Activated CD4-positive, alpha-beta T cell treated with anti-CD3 and anti-CD28 coated beads for 48 hours (primary cell): ENCODE measurements at regions not wholly inside any gene's neighbourhood (a gene's known extent, or its start where the extent isn't known, plus 50 kb on each side); places are given as distances from the start of the nearest gene placed in this dataset.
"Not testable (repeated sequence)": the region's sequence is repeated elsewhere in the genome, so short reads cannot be mapped to it uniquely, and the experiment has no call there.

Source experiments
- DNase-seq: peaks from one replicate; pipeline ENCODE4 v3.0.0-alpha.2; 2020

- no peak for DNase-seq
These were observed 555.7 kb upstream of the ANO3 start for GRCh38 chr11:25776238-25776637.

DNA sequence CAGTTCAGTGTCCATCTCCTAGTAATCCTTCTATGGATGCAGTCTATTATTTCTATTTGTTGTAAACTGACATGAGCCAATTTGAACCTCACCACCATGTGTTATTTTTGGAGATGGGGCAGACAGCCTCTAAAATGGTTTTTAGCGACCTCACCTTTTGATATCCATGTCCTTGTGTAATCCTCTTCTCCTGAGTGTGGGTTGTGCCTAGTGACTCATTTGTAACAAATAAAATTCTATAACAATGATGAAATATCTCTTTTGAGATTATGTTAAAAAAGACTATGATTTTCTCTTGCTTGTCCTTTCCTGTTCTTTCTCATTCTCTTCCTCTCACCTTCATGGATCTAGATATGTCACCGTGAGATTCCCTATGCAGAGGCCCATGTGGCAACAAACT is 554.6 kb upstream of the ANO3 start:
- no peak for DNase-seq

DNA sequence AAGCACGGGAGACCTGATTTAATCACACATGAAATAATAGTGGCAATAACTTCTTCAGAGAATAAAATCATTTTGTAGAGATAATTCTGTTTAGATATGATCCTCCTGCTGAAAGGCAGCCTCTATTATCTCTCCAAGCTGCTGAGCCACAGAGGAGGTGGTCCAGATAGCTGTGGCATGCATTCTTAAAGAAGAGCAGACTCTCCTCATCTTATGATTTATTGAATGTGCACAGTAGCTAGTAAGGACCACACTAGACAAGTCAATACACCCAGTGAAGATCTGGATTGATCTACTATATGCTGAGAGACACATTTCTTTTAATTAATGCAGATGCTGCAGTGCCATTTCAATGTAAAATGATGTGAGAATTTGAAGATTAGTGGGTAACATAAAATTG is 552.9 kb upstream of the ANO3 start:
- no peak for DNase-seq

DNA sequence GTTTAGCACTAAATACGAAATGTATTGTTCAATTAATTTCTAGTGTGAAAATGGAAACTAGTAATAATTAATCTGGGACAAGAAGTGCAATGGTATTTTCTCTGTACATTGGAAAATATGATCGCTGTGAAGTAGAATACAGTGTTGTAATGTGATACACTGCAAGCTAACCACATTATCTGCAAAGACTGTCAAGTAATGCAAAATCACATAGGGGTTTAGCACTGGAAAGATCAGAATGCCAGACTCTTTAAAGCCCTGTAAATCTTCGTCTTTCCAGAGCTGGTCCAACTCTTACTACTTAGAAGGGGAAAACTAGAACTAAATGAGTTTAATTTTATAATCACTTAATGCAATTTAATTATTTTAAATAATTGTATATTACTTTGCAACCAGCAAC is 544.5 kb upstream of the ANO3 start:
- DNase-seq = no peak

GRCh38 chr11:25790396-25790795 is 541.5 kb upstream of the ANO3 start:
- no peak for DNase-seq

GRCh38 chr11:25793637-25794036 is 538.3 kb upstream of the ANO3 start:
- no peak for DNase-seq

DNA sequence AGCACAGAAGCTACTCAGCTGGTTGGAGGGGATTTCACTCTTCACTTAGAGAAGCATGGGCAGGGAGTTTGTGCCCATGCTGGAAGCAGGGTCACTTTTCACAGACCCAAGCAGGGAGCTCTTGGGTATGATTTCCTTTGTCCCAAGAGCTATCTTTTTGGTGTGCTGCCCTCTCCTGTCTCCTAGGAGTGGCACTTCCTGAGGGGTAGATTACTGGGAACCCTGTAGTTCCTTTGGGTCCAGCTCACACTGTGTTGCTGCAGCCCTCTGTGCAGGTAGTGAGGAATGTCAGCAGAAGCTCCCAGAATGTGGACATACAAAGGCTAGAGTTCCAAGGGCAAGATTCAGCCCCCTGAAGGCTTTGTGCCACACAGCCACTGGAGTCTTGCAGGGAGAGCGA is 537.1 kb upstream of the ANO3 start:
- no peak for DNase-seq

- no peak for DNase-seq
These were observed 515.5 kb upstream of the ANO3 start for GRCh38 chr11:25816411-25816810.

GRCh38 chr11:25824688-25825087 is 507.2 kb upstream of the ANO3 start:
- no peak for DNase-seq

GRCh38 chr11:25831485-25831884 is 500.4 kb upstream of the ANO3 start:
- DNase-seq = not testable (repeated sequence)

GRCh38 chr11:25838918-25839625 is 492.9 kb upstream of the ANO3 start:
- no peak for DNase-seq

GRCh38 chr11:25844811-25845210 is 487.1 kb upstream of the ANO3 start:
- no peak for DNase-seq

DNA sequence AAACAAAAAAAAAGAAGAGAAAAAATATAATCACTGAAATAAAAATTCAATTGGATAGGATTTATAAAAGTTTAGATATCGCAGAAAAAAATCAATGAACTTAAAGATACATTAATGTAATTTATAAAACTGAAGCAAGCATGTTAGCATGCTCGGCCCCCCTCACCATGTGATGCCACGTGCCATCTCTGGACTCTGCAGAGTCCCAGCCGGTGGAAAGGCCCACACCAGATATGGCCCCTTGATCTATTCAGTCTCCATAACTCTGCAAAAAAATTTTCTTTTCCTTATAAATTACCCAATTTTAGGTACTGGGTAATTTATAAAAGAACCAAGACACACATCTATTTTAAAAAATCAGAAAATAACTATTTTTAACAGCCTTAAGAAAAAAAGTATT is 476.0 kb upstream of the ANO3 start:
- no peak for DNase-seq

DNA sequence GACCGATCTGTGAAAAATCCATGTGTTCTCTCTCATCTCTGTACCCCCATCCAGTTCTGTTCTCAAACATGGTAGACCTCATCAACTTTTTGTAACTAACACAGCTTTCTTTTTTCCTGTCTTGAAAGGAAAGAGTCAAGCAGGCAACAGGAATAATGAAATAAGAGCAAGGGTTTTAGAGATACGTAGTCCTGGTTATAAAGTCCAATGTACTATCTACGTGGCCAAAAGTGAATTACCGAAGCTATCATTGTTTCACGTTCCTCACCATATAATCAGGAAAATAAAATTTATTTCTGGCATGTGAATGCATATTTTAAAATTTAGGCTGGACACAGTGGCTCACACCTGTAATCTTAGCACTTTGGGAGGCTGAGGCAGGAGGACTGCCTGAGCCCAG is 472.2 kb upstream of the ANO3 start:
- DNase-seq = no peak

- no peak for DNase-seq
These were observed 471.1 kb upstream of the ANO3 start for GRCh38 chr11:25860677-25861450.

GRCh38 chr11:25862159-25862558 is 469.8 kb upstream of the ANO3 start:
- no peak for DNase-seq

GRCh38 chr11:25863986-25864385 is 467.9 kb upstream of the ANO3 start:
- DNase-seq = no peak

GRCh38 chr11:25876456-25876965 is 455.4 kb upstream of the ANO3 start:
- no peak for DNase-seq

DNA sequence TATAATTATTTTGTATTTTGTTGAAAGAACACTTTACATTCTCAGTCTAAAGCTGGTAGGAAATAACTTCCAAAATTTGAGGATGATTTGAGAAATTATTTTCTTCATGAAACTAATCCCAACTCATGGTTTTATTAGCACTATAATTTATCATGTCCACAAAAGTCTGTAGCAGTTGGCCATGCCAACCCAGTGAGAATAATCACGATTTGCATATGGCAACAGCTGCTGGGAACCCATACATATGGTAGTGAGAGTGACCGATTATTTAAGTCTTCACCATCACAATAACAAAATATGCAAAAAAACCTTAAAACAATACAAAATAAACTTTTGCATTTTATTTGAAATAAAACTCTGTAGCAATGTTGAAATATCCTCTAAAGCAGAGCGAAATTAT is 445.9 kb upstream of the ANO3 start:
- no peak for DNase-seq

DNA sequence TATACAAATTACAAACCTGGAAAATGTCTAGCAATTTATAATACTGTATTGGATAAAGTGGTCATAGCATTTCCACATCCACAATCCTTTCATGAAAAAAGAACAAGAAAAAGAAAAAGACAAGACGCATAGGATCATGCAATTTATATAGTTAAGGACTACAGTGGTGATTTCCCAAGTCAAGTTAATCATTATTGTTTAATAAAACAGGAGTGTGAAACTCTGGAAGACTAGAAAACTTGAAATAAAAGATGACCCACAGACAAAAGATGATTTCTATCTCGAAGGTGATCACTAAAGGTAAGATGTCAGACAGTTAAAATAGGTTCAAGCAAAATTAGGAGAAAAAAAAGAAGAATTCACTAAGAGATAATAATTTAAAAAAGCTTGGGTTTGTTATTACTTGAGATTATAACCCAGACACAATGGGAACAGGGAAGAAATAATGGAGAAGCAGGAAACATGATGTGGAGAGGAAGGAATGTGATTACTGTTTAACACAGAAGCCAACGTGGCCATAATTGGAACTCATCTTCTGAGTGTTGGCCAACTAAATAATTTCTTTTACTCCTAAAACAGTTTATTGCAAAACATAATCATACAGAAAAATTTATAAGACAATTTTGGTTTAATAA is 441.2 kb upstream of the ANO3 start:
- DNase-seq = no peak

DNA sequence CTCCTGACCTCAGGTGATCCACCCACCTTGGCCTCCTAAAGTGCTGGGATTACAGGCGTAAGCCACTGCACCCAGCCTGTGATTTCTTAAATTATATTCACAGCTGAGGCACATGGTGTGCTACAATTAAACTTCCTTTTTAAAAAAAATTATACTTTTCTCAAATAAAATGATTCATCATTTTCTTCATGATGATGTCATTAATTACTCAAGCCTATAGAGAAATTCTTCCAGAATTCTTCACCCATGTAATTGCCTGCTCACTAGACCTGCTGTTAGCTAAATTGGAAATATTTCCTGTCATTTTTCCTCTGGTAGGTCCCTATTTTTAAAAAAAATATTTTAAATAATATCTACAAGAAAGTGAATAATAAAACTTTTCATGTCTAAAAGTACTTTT is 440.0 kb upstream of the ANO3 start:
- DNase-seq = no peak

GRCh38 chr11:25899617-25900160 is 432.2 kb upstream of the ANO3 start:
- DNase-seq = no peak

DNA sequence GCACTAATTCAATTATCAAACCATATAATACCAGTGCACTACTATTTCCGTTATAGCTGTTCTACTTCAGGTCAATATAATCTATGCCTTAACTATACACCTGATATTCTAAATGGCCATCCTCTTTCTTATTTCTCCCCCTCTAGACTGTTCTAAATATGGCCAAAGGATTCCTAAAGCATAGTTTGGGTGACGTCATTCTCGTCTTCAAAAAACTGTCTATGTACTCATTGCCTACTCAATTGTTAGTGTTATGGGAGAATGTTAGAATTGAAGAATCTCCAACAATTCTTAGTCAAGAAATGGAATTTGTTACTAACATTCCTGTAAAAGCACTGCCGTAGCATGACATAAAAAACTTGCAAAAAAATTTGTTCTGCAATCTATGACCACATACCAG is 431.1 kb upstream of the ANO3 start:
- DNase-seq = no peak

DNA sequence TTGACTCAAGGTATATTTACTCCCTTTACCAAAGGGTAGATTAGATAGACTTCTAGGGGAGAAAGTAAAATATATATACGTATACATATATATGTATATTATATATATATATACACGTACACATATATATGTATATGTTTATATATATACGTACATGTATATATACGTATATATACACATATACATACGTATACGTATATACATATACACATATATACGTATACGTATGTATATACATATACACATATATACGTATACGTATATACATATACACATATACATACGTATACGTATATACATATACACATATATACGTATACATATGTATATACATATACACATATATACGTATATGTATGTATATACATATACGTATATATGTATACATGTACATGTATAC is 430.5 kb upstream of the ANO3 start:
- no peak for DNase-seq
